HCT116 (cell line): ENCODE measurements at regions not wholly inside any gene's neighbourhood (a gene's known extent, or its start where the extent isn't known, plus 50 kb on each side); places are given as distances from the start of the nearest gene placed in this dataset.

Source experiments
- ATAC-seq: fragments of 200-7000 bp; cut with Tn5 transposase; 2 replicates; pipeline ENCODE4 v1.9.1; 2020; ENCODE audit warnings: mild to moderate bottlenecking, moderate library complexity
- BruUV-seq: library from RNA; stranded (reverse); fragments of 400-500 nt; replicated peaks from 2 replicates; lab custom pipeline; 2021; lab: Mats Ljungman, UMichigan
- CTCF ChIA-PET: fragments of 300-600 bp; sonication (Branson Sonifier 250); formaldehyde crosslinking; loops from one replicate; lab custom pipeline; 2021; ENCODE audit warnings: antibody characterized with exemption; lab: Charles Lee
- POLR2A ChIA-PET: fragments of 300-600, 350-600 bp; sonication (Branson Sonifier 250); formaldehyde crosslinking; loops from one replicate; lab custom pipeline; 2021; ENCODE audit warnings: antibody characterized with exemption; lab: Charles Lee
- RAD21 ChIA-PET, 2 experiments: fragments of 300-600 bp; sonication (Branson Sonifier 250); formaldehyde crosslinking; loops; one replicate each; lab custom pipeline; 2023; ENCODE audit warnings: low total read pairs in 2 of 2; ENCODE audit not compliant: uncharacterized antibody in 2 of 2, unreplicated experiment in 2 of 2, low non-redundant PET in 1 of 2; lab: Charles Lee
- DNase-seq: peaks from one replicate; pipeline ENCODE4 v3.0.0-alpha.2; 2010; ENCODE audit warnings: low read depth, low spot score
- H2AFZ ChIP-seq: fragments of 200-600 bp; shearing (Covaris generic), sonication (generic); 2 replicates; pipeline ENCODE4 v1.6.1; 2017; ENCODE audit warnings: low read depth, mixed run types, mixed read lengths, antibody characterized with exemption, low read length; ENCODE audit not compliant: poor library complexity, severe bottlenecking
- H3K27ac ChIP-seq: 2 replicates; pipeline ENCODE4 v1.5.1; 2012; ENCODE audit warnings: low read depth, low read length
- H3K27me3 ChIP-seq: fragments of 200-600 bp; sonication (generic); 2 replicates; pipeline ENCODE4 v1.6.1; 2016; ENCODE audit warnings: mixed run types, low read length, mixed read lengths; ENCODE audit not compliant: insufficient read depth
- H3K36me3 ChIP-seq, 2 experiments: fragments of 200-500 bp in 1 of 2; fragments of 200-600 bp in 1 of 2; sonication (Bioruptor generic) in 1 of 2; sonication (generic) in 1 of 2; 2 replicates each; pipeline versions ENCODE4 v1.5.1 to v1.6.1; 2014 to 2016; ENCODE audit warnings: low read length in 2 of 2, inconsistent platforms in 1 of 2, mixed read lengths in 1 of 2, mixed run types in 1 of 2; ENCODE audit not compliant: insufficient read depth in 2 of 2, control insufficient read depth in 1 of 2
- H3K4me1 ChIP-seq, 2 experiments: fragments of 200-600 bp in 1 of 2; sonication (generic) in 1 of 2; 2 replicates each; pipeline versions ENCODE4 v1.5.1 to v1.6.1; 2012 to 2017; ENCODE audit warnings: low read length in 2 of 2, inconsistent platforms in 1 of 2, mild to moderate bottlenecking in 1 of 2, mixed read lengths in 1 of 2, mixed run types in 1 of 2, moderate library complexity in 1 of 2; ENCODE audit not compliant: insufficient read depth in 2 of 2, control insufficient read depth in 1 of 2
- H3K4me2 ChIP-seq: fragments of 200-600 bp; sonication (generic); 2 replicates; pipeline ENCODE4 v1.6.1; 2017; ENCODE audit warnings: mixed run types, low read length, mixed read lengths
- H3K4me3 ChIP-seq, 2 experiments: fragments of 200-600 bp in 1 of 2; sonication (generic) in 1 of 2; replicated peaks in 1 of 2; 2 replicates each; pipeline ENCODE4 v1.5.1; 2011 to 2016; ENCODE audit warnings: low read length in 2 of 2, control low read depth in 1 of 2, low read depth in 1 of 2, mild to moderate bottlenecking in 1 of 2, mixed read lengths in 1 of 2, mixed run types in 1 of 2
- H3K79me2 ChIP-seq: fragments of 200-600 bp; sonication (generic); 2 replicates; pipeline ENCODE4 v1.6.1; 2017; ENCODE audit warnings: mild to moderate bottlenecking, mixed run types, low read length, moderate library complexity, mixed read lengths; ENCODE audit not compliant: insufficient read depth
- H3K9ac ChIP-seq: fragments of 200-600 bp; sonication (generic); 2 replicates; pipeline ENCODE4 v1.6.1; 2016; ENCODE audit warnings: low read length, mixed read lengths
- H3K9me2 ChIP-seq: fragments of 200-600 bp; sonication (generic), shearing (Covaris generic); 2 replicates; pipeline ENCODE4 v1.6.1; 2017; ENCODE audit warnings: mixed run types, mild to moderate bottlenecking, moderate library complexity; ENCODE audit not compliant: insufficient read depth
- H3K9me3 ChIP-seq, 2 experiments: fragments of 200-500 bp in 1 of 2; fragments of 200-600 bp in 1 of 2; sonication (Bioruptor generic) in 1 of 2; sonication (generic) in 1 of 2; 2 replicates each; pipeline ENCODE4 v1.6.1; 2014 to 2017; ENCODE audit warnings: low read length in 2 of 2, mixed read lengths in 2 of 2, inconsistent platforms in 1 of 2, low read depth in 1 of 2, mild to moderate bottlenecking in 1 of 2, mixed run types in 1 of 2, moderate library complexity in 1 of 2; ENCODE audit not compliant: control insufficient read depth in 1 of 2, insufficient read depth in 1 of 2
- H4K20me1 ChIP-seq: fragments of 200-600 bp; sonication (generic), shearing (Covaris generic); 2 replicates; pipeline ENCODE4 v1.6.1; 2017; ENCODE audit warnings: mixed run types, mild to moderate bottlenecking, moderate library complexity; ENCODE audit not compliant: insufficient read depth
- CBX3 ChIP-seq: IDR thresholded peaks from 2 replicates; pipeline ENCODE4 v1.6.1; 2012; ENCODE audit warnings: low read depth
- EGR1 ChIP-seq: IDR thresholded peaks from 2 replicates; pipeline ENCODE4 v1.6.1; 2012; ENCODE audit warnings: low read depth
- FOSL1 ChIP-seq: IDR thresholded peaks from 2 replicates; pipeline ENCODE4 v1.6.1; 2012; ENCODE audit warnings: low read depth
- JUND ChIP-seq: IDR thresholded peaks from 2 replicates; pipeline ENCODE4 v1.6.1; 2012
- MAX ChIP-seq: IDR thresholded peaks from 2 replicates; pipeline ENCODE4 v1.6.1; 2012
- POLR2A ChIP-seq: IDR thresholded peaks from 2 replicates; pipeline ENCODE4 v1.7.0; 2011; ENCODE audit warnings: borderline replicate concordance; ENCODE audit not compliant: insufficient read depth, insufficient read length; ENCODE audit errors: extremely low read depth
- POLR2AphosphoS5 ChIP-seq: IDR thresholded peaks from 2 replicates; pipeline ENCODE4 v1.6.1; 2011; ENCODE audit warnings: mild to moderate bottlenecking, low read depth, low read length, moderate library complexity
- RAD21 ChIP-seq: IDR thresholded peaks from 2 replicates; pipeline ENCODE4 v1.6.1; 2012; ENCODE audit warnings: low read depth, mild to moderate bottlenecking
- SIN3A ChIP-seq: IDR thresholded peaks from 2 replicates; pipeline ENCODE4 v1.6.1; 2012; ENCODE audit warnings: low read depth
- SP1 ChIP-seq: IDR thresholded peaks from 2 replicates; pipeline ENCODE4 v1.6.1; 2012; ENCODE audit warnings: low read depth
- ZBTB33 ChIP-seq: IDR thresholded peaks from 2 replicates; pipeline ENCODE4 v1.6.1; 2011; ENCODE audit warnings: mild to moderate bottlenecking, low read length, moderate library complexity; ENCODE audit not compliant: insufficient replicate concordance; ENCODE audit errors: extremely low read depth
- ZFX ChIP-seq: fragments of 450-650 bp; IDR thresholded peaks from 2 replicates; pipeline ENCODE4 v1.6.1; 2017
- intact Hi-C: fragments of 100-400 bp; cut with micrococcal nuclease; formaldehyde crosslinking; loops from 2 replicates; pipeline ENCODE4 v1.10.0; 2022
- TF ChIP-seq, protein P1 (sequence below): IDR thresholded peaks from 2 replicates; pipeline ENCODE4 v1.6.1; 2012

- CTCF ChIA-PET: interaction anchor here (2.3 kb wide), 1 partner anchor 10 kb away, joined by 7 read pairs; no protein-coding TSS in a partner anchor
- H3K79me2 ChIP-seq: no peaks in the 10 kb centered on the region
- DNase-seq: no peak
- H3K27ac ChIP-seq: no peak overlapping the region
- intact Hi-C loops: no loop called here
- no peaks in the 10 kb centered on the region for H3K36me3 ChIP-seq
- no TSS peak for BruUV-seq
- no peak overlapping the region for H3K4me2 ChIP-seq
- H2AFZ ChIP-seq: no peak overlapping the region
- H3K9me2 ChIP-seq: no peaks in the 10 kb centered on the region
- H3K4me3 ChIP-seq: no peak overlapping the region
- no peak for TF ChIP-seq SIN3A
- no peak for TF ChIP-seq JUND
- TF ChIP-seq POLR2A: no peak
- no peak for TF ChIP-seq EGR1
- TF ChIP-seq CBX3: no peak
- TF ChIP-seq SP1: no peak
- TF ChIP-seq ZBTB33: no peak
- no peak for TF ChIP-seq MAX
- no peak for TF ChIP-seq FOSL1
- no peak for TF ChIP-seq ZFX
- no peak for TF ChIP-seq POLR2AphosphoS5
- no peak for TF ChIP-seq RAD21
- TF ChIP-seq, protein P1, sequence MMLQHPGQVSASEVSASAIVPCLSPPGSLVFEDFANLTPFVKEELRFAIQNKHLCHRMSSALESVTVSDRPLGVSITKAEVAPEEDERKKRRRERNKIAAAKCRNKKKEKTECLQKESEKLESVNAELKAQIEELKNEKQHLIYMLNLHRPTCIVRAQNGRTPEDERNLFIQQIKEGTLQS: no peak
- H3K9me3 ChIP-seq: no peaks in the 10 kb centered on the region
- H3K27me3 ChIP-seq: peaks cover 77% of the 10 kb centered on the region
- H3K4me1 ChIP-seq: no peaks in the 10 kb centered on the region
- no peak for ATAC-seq
- POLR2A ChIA-PET: no interaction called here
- RAD21 ChIA-PET: no interaction called here
- H3K9ac ChIP-seq: no peak overlapping the region
- no peaks in the 10 kb centered on the region for H4K20me1 ChIP-seq
Observed at GRCh38 chr3:71966185-71966584, 181.2 kb upstream of the PROK2 start.
